SK-N-SH (cell line): ENCODE measurements at regions not wholly inside any gene's neighbourhood (a gene's known extent, or its start where the extent isn't known, plus 50 kb on each side); places are given as distances from the start of the nearest gene placed in this dataset.
A peak's percentile ranks its signal among the peaks of the same experiment; 100 is the strongest.

Source experiments
- CTCF ChIA-PET: fragments of 300-600, 350-600 bp; formaldehyde crosslinking; extraction: SDS; loops from one replicate; lab custom pipeline; 2021; lab: Yijun Ruan, JAX
- POLR2A ChIA-PET: fragments of 350-600 bp; sonication (Branson Sonifier 250); formaldehyde crosslinking; extraction: SDS; loops from one replicate; lab custom pipeline; 2020; ENCODE audit warnings: antibody characterized with exemption, inconsistent platforms; lab: Yijun Ruan, JAX
- DNase-seq: peaks from one replicate; pipeline ENCODE4 v3.0.0; 2012
- H2AFZ ChIP-seq: fragments of 200-600 bp; sonication (generic); 2 replicates; pipeline ENCODE4 v1.8.1; 2016; ENCODE audit warnings: antibody characterized with exemption, mild to moderate bottlenecking, low read depth
- H3F3A ChIP-seq: fragments of 200-600 bp; sonication (generic); replicated peaks from 2 replicates; pipeline ENCODE3; 2016; ENCODE audit warnings: antibody characterized with exemption, mild to moderate bottlenecking; ENCODE audit not compliant: insufficient read depth
- H3K27ac ChIP-seq, 2 experiments: fragments of 200-500 bp in 1 of 2; fragments of 200-600 bp in 1 of 2; sonication (Bioruptor generic) in 1 of 2; sonication (generic), shearing (Covaris generic) in 1 of 2; 2 replicates each; pipeline versions ENCODE4 v1.5.1 to v1.6.1; 2014 to 2016; ENCODE audit warnings: low read depth in 2 of 2, inconsistent platforms in 1 of 2, low read length in 1 of 2, mild to moderate bottlenecking in 1 of 2, mixed read lengths in 1 of 2
- H3K27me3 ChIP-seq: fragments of 200-600 bp; sonication (generic), shearing (Covaris generic); 2 replicates; pipeline ENCODE4 v1.6.1; 2016; ENCODE audit warnings: mixed run types; ENCODE audit not compliant: insufficient read depth
- H3K36me3 ChIP-seq, 2 experiments: fragments of 200-500 bp in 1 of 2; fragments of 200-600 bp in 1 of 2; sonication (Bioruptor generic) in 1 of 2; sonication (generic) in 1 of 2; replicated peaks in 1 of 2; 2 replicates each; pipeline versions ENCODE3 to v1.5.1; 2014 to 2016; ENCODE audit warnings: low read length in 1 of 2, mild to moderate bottlenecking in 1 of 2; ENCODE audit not compliant: insufficient read depth in 2 of 2, control insufficient read depth in 1 of 2
- H3K4me1 ChIP-seq, 2 experiments: fragments of 200-500 bp in 1 of 2; fragments of 200-600 bp in 1 of 2; sonication (Bioruptor generic) in 1 of 2; sonication (generic), shearing (Covaris generic) in 1 of 2; 2 replicates each; pipeline versions ENCODE4 v1.5.1 to v1.6.1; 2014 to 2016; ENCODE audit warnings: low read depth in 1 of 2, low read length in 1 of 2, mixed run types in 1 of 2; ENCODE audit not compliant: insufficient read depth in 2 of 2, control insufficient read depth in 1 of 2
- H3K4me2 ChIP-seq: fragments of 200-600 bp; sonication (generic), shearing (Covaris generic); 2 replicates; pipeline ENCODE4 v1.6.1; 2017; ENCODE audit warnings: mixed run types
- H3K4me3 ChIP-seq, 2 experiments: fragments of 200-500 bp in 1 of 2; fragments of 200-600 bp in 1 of 2; sonication (Bioruptor generic) in 1 of 2; sonication (generic), shearing (Covaris generic) in 1 of 2; 2 replicates each; pipeline versions ENCODE4 v1.5.1 to v1.8.1; 2014 to 2016; ENCODE audit warnings: low read depth in 2 of 2, inconsistent platforms in 1 of 2, low read length in 1 of 2, mild to moderate bottlenecking in 1 of 2, mixed read lengths in 1 of 2, moderate library complexity in 1 of 2
- H3K79me2 ChIP-seq: fragments of 200-600 bp; sonication (generic); 2 replicates; pipeline ENCODE4 v1.8.1; 2017; ENCODE audit warnings: mild to moderate bottlenecking; ENCODE audit not compliant: insufficient read depth
- H3K9ac ChIP-seq: fragments of 200-600 bp; sonication (generic); 2 replicates; pipeline ENCODE4 v1.6.1; 2017; ENCODE audit warnings: mixed run types
- H3K9me2 ChIP-seq: fragments of 200-600 bp; sonication (generic); 2 replicates; pipeline ENCODE4 v1.6.1; 2017; ENCODE audit warnings: mixed run types
- H3K9me3 ChIP-seq: fragments of 200-600 bp; sonication (generic); 2 replicates; pipeline ENCODE4 v1.6.1; 2017; ENCODE audit warnings: mixed run types, mild to moderate bottlenecking, moderate library complexity
- H4K20me1 ChIP-seq: fragments of 200-600 bp; sonication (generic); 2 replicates; pipeline ENCODE4 v1.6.1; 2017; ENCODE audit warnings: mild to moderate bottlenecking, mixed run types; ENCODE audit not compliant: insufficient read depth
- CHD2 ChIP-seq: fragments of 150-350 bp; IDR thresholded peaks from 2 replicates; pipeline ENCODE4 v1.6.1; 2018; ENCODE audit warnings: low read length; ENCODE audit not compliant: partially characterized antibody
- CTCF ChIP-seq: fragments of 200-600 bp; sonication (generic); IDR thresholded peaks from 2 replicates; pipeline ENCODE4 v1.6.1; 2017; ENCODE audit warnings: antibody characterized with exemption, mild to moderate bottlenecking, moderate library complexity
- ELF1 ChIP-seq: IDR thresholded peaks from 2 replicates; pipeline ENCODE4 v1.4.0; 2012
- EP300 ChIP-seq, 2 experiments: IDR thresholded peaks; 2 replicates each; pipeline versions ENCODE4 v1.4.0 to v1.6.1; 2012; ENCODE audit warnings: borderline replicate concordance in 1 of 2, low read depth in 1 of 2, low read length in 1 of 2
- EZH2phosphoT487 ChIP-seq: fragments of 200-600 bp; sonication (generic); IDR thresholded peaks from 2 replicates; pipeline ENCODE4 v1.6.1; 2017; ENCODE audit warnings: low read depth, mixed run types, mild to moderate bottlenecking, antibody characterized with exemption, moderate library complexity, borderline replicate concordance
- FOSL2 ChIP-seq: IDR thresholded peaks from 2 replicates; pipeline ENCODE4 v1.4.0; 2012; ENCODE audit warnings: low read depth, mild to moderate bottlenecking, moderate library complexity, borderline replicate concordance
- FOXJ3 ChIP-seq: sonication (generic); formaldehyde crosslinking; IDR thresholded peaks from 2 replicates; pipeline ENCODE4 v1.5.1; 2020; ENCODE audit warnings: mild to moderate bottlenecking, missing genetic modification reagents
- FOXM1 ChIP-seq: IDR thresholded peaks from 2 replicates; pipeline ENCODE4 v1.4.0; 2012; ENCODE audit warnings: low read depth, mild to moderate bottlenecking
- GABPA ChIP-seq: IDR thresholded peaks from 2 replicates; pipeline ENCODE4 v1.4.0; 2012; ENCODE audit warnings: low read depth, mild to moderate bottlenecking
- GATA2 ChIP-seq: sonication (generic); formaldehyde crosslinking; IDR thresholded peaks from 2 replicates; pipeline ENCODE4 v1.5.0; 2020; ENCODE audit warnings: mild to moderate bottlenecking, missing genetic modification reagents
- JUND ChIP-seq: IDR thresholded peaks from 2 replicates; pipeline ENCODE4 v1.4.0; 2012
- MEF2A ChIP-seq: IDR thresholded peaks from 2 replicates; pipeline ENCODE4 v1.4.0; 2012; ENCODE audit warnings: low read depth, borderline replicate concordance
- NFIC ChIP-seq: IDR thresholded peaks from 2 replicates; pipeline ENCODE4 v1.4.0; 2012; ENCODE audit warnings: borderline replicate concordance
- RAD21 ChIP-seq: IDR thresholded peaks from 2 replicates; pipeline ENCODE4 v1.6.1; 2012; ENCODE audit warnings: mild to moderate bottlenecking, low read length
- RFX5 ChIP-seq: IDR thresholded peaks from 2 replicates; pipeline ENCODE4 v1.6.1; 2012; ENCODE audit warnings: mild to moderate bottlenecking, improper control_type of control experiment, low read length
- RXRA ChIP-seq: IDR thresholded peaks from 2 replicates; pipeline ENCODE4 v1.4.0; 2012; ENCODE audit warnings: low read depth, mild to moderate bottlenecking, borderline replicate concordance
- SIN3A ChIP-seq: IDR thresholded peaks from 2 replicates; pipeline ENCODE4 v1.6.1; 2012; ENCODE audit warnings: low read depth, mild to moderate bottlenecking, low read length, moderate library complexity, borderline replicate concordance
- SMC3 ChIP-seq: IDR thresholded peaks from 2 replicates; pipeline ENCODE4 v1.6.1; 2012; ENCODE audit warnings: low read depth, low read length, improper control_type of control experiment
- TCF12 ChIP-seq: IDR thresholded peaks from 2 replicates; pipeline ENCODE4 v1.4.0; 2012
- USF1 ChIP-seq: IDR thresholded peaks from 2 replicates; pipeline ENCODE4 v1.4.0; 2012; ENCODE audit warnings: low read depth, borderline replicate concordance
- YY1 ChIP-seq: IDR thresholded peaks from 2 replicates; pipeline ENCODE4 v1.4.0; 2012; ENCODE audit warnings: low read depth, mild to moderate bottlenecking
- WGBS: methylation state at CpG from one replicate; pipeline ENCODE4 v1.1.6; 2017; ENCODE audit warnings: low lambda C conversion rate; 5-methylcytosine and 5-hydroxymethylcytosine counted together
- TF ChIP-seq, protein P1 (sequence below): fragments of 150-350 bp; IDR thresholded peaks from 2 replicates; pipeline ENCODE4 v1.6.1; 2016; ENCODE audit warnings: mild to moderate bottlenecking, low read depth, low read length
- TF ChIP-seq, protein P2 (sequence below): IDR thresholded peaks from 2 replicates; pipeline ENCODE4 v1.4.0; 2012; ENCODE audit warnings: low read depth

GRCh38 chr7:20539201-20539600 lies 76.3 kb upstream of the ABCB5 start:
- Histone ChIP-seq H3K9me2 (no peaks in the 10 kb centered on the region; the same call in 1 of the 2 replicates), H4K20me1 (no peaks in the 10 kb centered on the region), H3F3A (no peaks in the 10 kb centered on the region), H3K4me1 (peaks cover 0 to 19% of the 10 kb centered on the region in 2 experiments; a peak in 2 of 4 replicates), H3K4me2 (no peak overlapping the region), H3K9ac (no peak overlapping the region), H3K9me3 (no peaks in the 10 kb centered on the region), H3K4me3 (no peak overlapping the region), H3K27ac (no peak overlapping the region), H3K36me3 (no peaks in the 10 kb centered on the region), H2AFZ (no peak overlapping the region), H3K27me3 (no peaks in the 10 kb centered on the region), H3K79me2 (no peaks in the 10 kb centered on the region)
- CTCF ChIA-PET = interaction anchor here (1.0 kb wide), 1 partner anchor 12 kb away, joined by 3 read pairs; no protein-coding TSS in a partner anchor
- 66% methylated on average over 4 of the region's 4 CpGs for WGBS
- TF ChIP-seq RAD21 (peak; percentile 33; the same call in 1 of the 2 replicates), YY1 (no peak), CTCF (peak; percentile 44), FOXM1 (no peak), CHD2 (no peak), MEF2A (no peak)
- POLR2A ChIA-PET = no interaction called here
- no peak for DNase-seq

DNA sequence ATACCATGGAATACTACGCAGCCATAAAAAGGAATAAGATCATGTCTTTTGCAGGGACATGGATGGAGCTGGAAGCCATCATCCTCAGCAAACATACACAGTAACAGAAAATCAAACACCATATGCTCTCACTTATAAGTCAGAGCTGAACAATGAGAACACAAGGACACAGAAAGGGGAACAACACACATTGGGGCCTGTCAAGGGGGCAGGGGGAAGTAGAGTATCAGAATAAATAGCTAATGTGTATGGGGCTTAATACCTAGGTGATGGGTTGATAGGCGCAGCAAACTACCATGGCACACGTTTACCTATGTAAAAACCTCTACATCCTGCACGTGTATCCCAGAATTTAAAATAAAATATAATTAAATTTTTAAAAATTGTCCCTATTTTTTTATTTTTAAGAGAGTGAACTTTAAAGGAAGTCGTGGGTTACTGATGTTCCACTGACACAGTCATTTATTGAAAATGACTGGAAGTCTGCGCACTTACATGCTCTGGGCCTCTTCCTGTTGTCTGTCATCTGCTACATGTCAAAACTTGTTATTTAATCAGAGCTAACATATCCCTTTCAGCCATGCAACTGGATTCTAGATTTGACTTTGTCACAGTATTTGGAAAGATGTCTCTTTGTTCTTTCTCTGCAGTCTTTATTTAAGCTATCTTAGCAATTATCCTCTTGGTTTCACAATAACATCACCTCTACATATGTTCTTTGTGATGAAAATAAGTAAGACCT lies 73.7 kb upstream of the ABCB5 start:
- peaks cover 0 to 21% of the 10 kb centered on the region in 2 experiments; a peak in 2 of 4 replicates for H3K4me1 ChIP-seq
- CTCF ChIA-PET = interaction anchor here (0.8 to 3.0 kb wide), 8 partner anchors 27 to 254 kb away, joined by 3 to 10 read pairs (median 4); no protein-coding TSS in a partner anchor
- no peaks in the 10 kb centered on the region for H3K27me3 ChIP-seq
- no peak overlapping the region for H3K4me2 ChIP-seq
- no peak overlapping the region for H3K9ac ChIP-seq
- H3K79me2 ChIP-seq = no peaks in the 10 kb centered on the region
- WGBS = 33% methylated on average over 6 of the region's 6 CpGs
- no peaks in the 10 kb centered on the region for H3K9me2 ChIP-seq
- H2AFZ ChIP-seq = no peak overlapping the region
- H3K27ac ChIP-seq = peak overlapping the region in 1 of 2 experiments; percentile 99; a peak in 2 of 4 replicates
- H4K20me1 ChIP-seq = no peaks in the 10 kb centered on the region
- H3K4me3 ChIP-seq = no peak overlapping the region
- POLR2A ChIA-PET = interaction anchor here (1.1 to 1.4 kb wide), 2 partner anchors 18 to 212 kb away, joined by 5 to 6 read pairs; no protein-coding TSS in a partner anchor
- H3F3A ChIP-seq = no peaks in the 10 kb centered on the region
- DNase-seq = peak; percentile 74
- no peaks in the 10 kb centered on the region for H3K9me3 ChIP-seq
- no peaks in the 10 kb centered on the region for H3K36me3 ChIP-seq
- TF ChIP-seq FOXM1 (no peak), FOXJ3 (CRISPR knock-in tag) (peak; percentile 88), RXRA (no peak), RAD21 (peak; percentile 51), FOSL2 (no peak), SIN3A (no peak), ELF1 (no peak), MEF2A (no peak), GABPA (no peak), RFX5 (peak; percentile 60; the same call in 1 of the 2 replicates), NFIC (no peak), SMC3 (peak; percentile 22; the same call in 1 of the 2 replicates), TCF12 (peak; percentile 71; the same call in 1 of the 2 replicates), USF1 (no peak), EP300 (IDR thresholded peaks at IDR 0.05; ENCODE audit: borderline replicate concordance in 1 of 2, low read depth in 1 of 2, low read length in 1 of 2) (peak in 1 of 2 experiments; percentile 99; a peak in 2 of 4 replicates), JUND (no peak), EZH2phosphoT487 (no peak), GATA2 (CRISPR knock-in tag) (peak; percentile 76)
- TF ChIP-seq, protein P1, sequence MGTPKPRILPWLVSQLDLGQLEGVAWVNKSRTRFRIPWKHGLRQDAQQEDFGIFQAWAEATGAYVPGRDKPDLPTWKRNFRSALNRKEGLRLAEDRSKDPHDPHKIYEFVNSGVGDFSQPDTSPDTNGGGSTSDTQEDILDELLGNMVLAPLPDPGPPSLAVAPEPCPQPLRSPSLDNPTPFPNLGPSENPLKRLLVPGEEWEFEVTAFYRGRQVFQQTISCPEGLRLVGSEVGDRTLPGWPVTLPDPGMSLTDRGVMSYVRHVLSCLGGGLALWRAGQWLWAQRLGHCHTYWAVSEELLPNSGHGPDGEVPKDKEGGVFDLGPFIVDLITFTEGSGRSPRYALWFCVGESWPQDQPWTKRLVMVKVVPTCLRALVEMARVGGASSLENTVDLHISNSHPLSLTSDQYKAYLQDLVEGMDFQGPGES = no peak
- TF ChIP-seq, protein P2, sequence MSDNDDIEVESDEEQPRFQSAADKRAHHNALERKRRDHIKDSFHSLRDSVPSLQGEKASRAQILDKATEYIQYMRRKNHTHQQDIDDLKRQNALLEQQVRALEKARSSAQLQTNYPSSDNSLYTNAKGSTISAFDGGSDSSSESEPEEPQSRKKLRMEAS = no peak
